ENCODE measurements at regions not wholly inside any gene's neighbourhood (a gene's known extent, or its start where the extent isn't known, plus 50 kb on each side); places are given as distances from the start of the nearest gene placed in this dataset.

DNA sequence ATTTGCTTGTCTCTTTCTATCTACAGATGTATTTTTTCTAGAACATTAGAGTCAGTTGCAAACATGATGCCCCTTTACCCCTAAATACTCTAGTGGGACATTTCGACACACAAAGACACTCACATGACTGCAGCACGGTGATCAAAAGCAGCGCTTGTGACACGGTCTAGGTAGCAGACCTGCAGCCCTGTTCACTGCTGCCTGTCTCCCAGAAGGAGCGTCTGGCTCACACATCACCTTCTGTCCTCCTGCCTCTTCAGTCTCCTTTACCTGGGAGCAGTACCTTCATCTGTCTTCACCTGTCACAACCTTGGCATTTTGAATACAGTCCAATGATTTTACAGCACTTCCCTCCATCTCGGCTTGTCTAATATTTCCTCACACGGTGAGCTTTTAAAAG lies 51.9 kb upstream of the SH3PXD2B start:
- no peak overlapping the region for H3K4me3 ChIP-seq (ENCODE audit: low read depth, low read length)
- TF ChIP-seq, protein P1, sequence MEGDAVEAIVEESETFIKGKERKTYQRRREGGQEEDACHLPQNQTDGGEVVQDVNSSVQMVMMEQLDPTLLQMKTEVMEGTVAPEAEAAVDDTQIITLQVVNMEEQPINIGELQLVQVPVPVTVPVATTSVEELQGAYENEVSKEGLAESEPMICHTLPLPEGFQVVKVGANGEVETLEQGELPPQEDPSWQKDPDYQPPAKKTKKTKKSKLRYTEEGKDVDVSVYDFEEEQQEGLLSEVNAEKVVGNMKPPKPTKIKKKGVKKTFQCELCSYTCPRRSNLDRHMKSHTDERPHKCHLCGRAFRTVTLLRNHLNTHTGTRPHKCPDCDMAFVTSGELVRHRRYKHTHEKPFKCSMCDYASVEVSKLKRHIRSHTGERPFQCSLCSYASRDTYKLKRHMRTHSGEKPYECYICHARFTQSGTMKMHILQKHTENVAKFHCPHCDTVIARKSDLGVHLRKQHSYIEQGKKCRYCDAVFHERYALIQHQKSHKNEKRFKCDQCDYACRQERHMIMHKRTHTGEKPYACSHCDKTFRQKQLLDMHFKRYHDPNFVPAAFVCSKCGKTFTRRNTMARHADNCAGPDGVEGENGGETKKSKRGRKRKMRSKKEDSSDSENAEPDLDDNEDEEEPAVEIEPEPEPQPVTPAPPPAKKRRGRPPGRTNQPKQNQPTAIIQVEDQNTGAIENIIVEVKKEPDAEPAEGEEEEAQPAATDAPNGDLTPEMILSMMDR (conservative IDR thresholded peaks at IDR 0.05; ENCODE audit: low read depth, low read length), result no peak
- no peak for DNase-seq (ENCODE audit: low read depth)

DNA sequence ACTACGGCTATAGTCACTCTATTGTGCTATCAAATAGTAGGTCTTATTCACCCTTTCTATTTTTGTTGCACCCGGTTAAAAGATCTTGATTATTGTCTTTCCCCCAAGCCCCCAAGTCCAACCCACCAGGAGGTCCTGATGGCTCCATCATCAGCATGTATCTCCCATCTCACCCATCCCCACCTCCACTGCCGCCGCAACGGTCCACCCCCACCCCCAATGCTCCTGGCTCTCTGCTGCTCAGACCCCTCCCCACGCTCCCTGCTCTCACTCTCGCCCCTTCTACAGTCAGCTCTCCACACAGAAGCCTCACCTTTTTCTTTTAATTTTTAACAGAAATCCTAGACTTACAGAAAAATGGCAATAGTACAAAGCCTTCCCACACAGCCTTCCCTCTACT lies 51.5 kb upstream of the SH3PXD2B start:
- no peak for DNase-seq (ENCODE audit: low read depth)
- TF ChIP-seq, protein P1 (conservative IDR thresholded peaks at IDR 0.05; ENCODE audit: low read depth, low read length), result no peak
- H3K4me3 ChIP-seq (ENCODE audit: low read depth, low read length), result no peak overlapping the region

DNA sequence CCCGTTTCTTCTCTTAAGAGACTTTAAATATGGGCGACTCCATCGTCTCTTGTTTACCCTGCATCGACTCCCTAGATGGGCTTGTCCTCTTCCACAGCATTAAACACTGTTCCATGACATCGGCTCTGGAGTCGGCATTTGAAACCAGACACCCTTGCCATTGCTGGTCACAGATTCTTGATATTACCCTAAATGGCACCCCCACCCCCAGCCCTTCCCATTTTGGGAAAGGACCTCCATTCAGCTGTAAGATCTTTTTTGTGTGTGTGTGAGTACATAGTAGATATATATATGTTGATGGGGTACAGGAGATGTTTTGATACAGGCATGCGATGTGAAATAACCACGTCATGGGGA lies 51.1 kb upstream of the SH3PXD2B start:
- H3K4me3 ChIP-seq (ENCODE audit: low read depth, low read length), result no peak overlapping the region
- TF ChIP-seq, protein P1 (conservative IDR thresholded peaks at IDR 0.05; ENCODE audit: low read depth, low read length), result no peak
- no peak for DNase-seq (ENCODE audit: low read depth)

DNA sequence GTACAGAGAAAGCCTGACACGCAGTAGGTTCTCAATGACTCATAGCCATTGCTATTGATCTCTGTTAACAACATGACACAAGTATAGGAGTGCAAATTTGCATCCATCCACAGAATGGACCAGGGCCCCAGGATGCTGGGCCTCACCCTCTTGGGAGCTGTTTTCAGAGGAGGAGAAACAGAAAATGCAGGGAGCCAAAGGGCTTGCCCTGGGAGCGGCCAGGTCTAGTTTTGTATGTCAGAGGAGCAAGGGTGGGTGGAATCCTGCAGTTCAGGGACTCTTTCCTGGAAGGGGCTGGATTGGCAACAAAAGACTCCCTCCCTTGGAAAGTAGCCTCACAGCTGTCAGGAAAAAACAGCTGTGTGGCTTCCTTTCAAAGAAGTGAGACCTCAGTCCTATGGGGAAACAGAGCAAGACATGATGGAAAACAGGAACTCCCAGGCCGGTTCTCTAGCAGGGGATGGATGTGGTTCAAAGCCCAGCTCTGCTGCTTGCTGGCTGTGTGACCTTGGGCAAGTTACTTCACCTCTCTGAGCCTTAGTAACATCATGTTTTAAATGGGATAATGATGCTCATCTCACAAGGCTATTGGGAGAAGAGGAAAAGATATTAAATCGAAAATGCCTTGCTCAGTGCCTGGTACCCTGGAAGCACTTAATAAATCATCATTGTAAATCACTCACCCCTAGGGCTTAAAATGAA lies 50.5 kb upstream of the SH3PXD2B start:
- no peak for DNase-seq (ENCODE audit: low read depth)
- no peak overlapping the region for H3K4me3 ChIP-seq (ENCODE audit: low read depth, low read length)
- TF ChIP-seq, protein P1 (conservative IDR thresholded peaks at IDR 0.05; ENCODE audit: low read depth, low read length), result no peak

DNA sequence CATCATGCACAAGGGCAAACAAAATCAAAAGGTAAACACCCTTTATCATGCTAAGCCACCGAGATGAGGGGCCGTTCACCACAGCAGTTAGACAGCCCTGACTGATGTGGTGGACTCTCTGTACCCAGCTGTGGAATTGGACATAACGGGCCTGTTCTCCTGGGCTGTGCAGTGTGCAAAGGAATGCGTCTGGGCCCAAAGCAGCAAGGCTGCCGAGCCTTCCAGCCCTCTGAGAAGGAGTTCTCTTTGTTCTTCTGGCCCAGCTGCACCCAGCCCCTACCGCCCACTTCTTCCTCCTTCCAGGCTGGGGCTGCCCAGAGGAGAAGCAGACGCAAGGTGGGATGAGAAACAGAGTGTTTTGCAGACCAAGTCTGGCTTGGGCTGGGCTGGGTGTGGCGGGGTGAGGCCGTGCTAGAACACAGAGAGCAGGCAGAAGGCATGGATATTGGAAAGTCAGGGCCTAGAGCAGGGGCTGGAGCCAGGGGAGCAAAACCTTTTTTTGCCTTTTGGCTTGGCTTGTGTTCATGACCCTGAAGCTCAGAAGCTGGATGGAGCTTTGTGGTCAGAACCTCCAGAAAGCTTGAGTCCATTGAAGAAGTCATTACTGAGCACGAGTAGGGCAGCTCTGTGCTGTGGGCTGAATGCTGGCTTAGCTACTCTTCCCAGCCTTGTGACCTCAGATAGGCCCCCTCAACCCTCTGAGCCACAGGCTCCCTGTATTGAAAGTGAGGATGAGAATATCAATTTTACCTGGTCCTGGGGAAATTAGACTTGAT lies 49.8 kb upstream of the SH3PXD2B start:
- H3K4me3 ChIP-seq (ENCODE audit: low read depth, low read length), result no peak overlapping the region
- TF ChIP-seq, protein P1 (conservative IDR thresholded peaks at IDR 0.05; ENCODE audit: low read depth, low read length), result no peak
- no peak for DNase-seq (ENCODE audit: low read depth)
